Ovary (tissue), 3 donors: ENCODE measurements at regions not wholly inside any gene's neighbourhood (a gene's known extent, or its start where the extent isn't known, plus 50 kb on each side); places are given as distances from the start of the nearest gene placed in this dataset.

Experiments
- CTCF ChIP-seq, 3 donors: fragments of 450-650 bp in 2 of 3; fragments of 200-600 bp in 1 of 3; IDR thresholded peaks; one replicate each; pipeline versions ENCODE4 v1.5.1 to v1.8.0; 2016 to 2022; ENCODE audit warnings: antibody characterized with exemption in 3 of 3, mild to moderate bottlenecking in 1 of 3
- EP300 ChIP-seq: sonication (generic); formaldehyde crosslinking; IDR thresholded peaks from one replicate; pipeline ENCODE4 v1.6.1; 2017; ENCODE audit warnings: antibody characterized with exemption
- POLR2A ChIP-seq: fragments of 450-650 bp; IDR thresholded peaks from one replicate; pipeline ENCODE4 v1.6.1; 2017; ENCODE audit warnings: antibody characterized with exemption, mild to moderate bottlenecking, moderate library complexity
- donor health status: DM: no; HTN: no; CAD: no.

- TF ChIP-seq CTCF (IDR thresholded peaks at IDR 0.05) (no peak), POLR2A (no peak), EP300 (no peak)
Observed at GRCh38 chr2:217047209-217047608, 187.3 kb upstream of the TNP1 start.
